Kidney (tissue), 13 donors: ENCODE measurements at regions not wholly inside any gene's neighbourhood (a gene's known extent, or its start where the extent isn't known, plus 50 kb on each side); places are given as distances from the start of the nearest gene placed in this dataset.
A peak's percentile ranks its signal among the peaks of the same experiment; 100 is the strongest.
"Not testable (repeated sequence)": the region's sequence is repeated elsewhere in the genome, so short reads cannot be mapped to it uniquely, and the experiment has no call there.

ENCODE experiments used
- DNase-seq, 5 donors: peaks; one replicate each; pipeline ENCODE4 v3.0.0-alpha.2; 2013 to 2020
- FAIRE-seq: peaks from 2 replicates; lab custom pipeline; 2012; peaks lifted over from hg19 to GRCh38; lab: Jason Lieb, UNC
- H3K27ac ChIP-seq, 2 donors: one replicate each; pipeline ENCODE4 v1.7.0; 2013; ENCODE audit warnings: low read depth in 2 of 2, low read length in 2 of 2, inconsistent platforms in 1 of 2
- H3K27me3 ChIP-seq: one replicate; pipeline ENCODE4 v1.7.1; 2013; ENCODE audit warnings: low read length, inconsistent platforms; ENCODE audit not compliant: control insufficient read depth, insufficient read depth
- H3K36me3 ChIP-seq, 3 donors: one replicate each; pipeline versions ENCODE4 v1.7.0 to v1.7.1; 2013; ENCODE audit warnings: low read length in 3 of 3, control low read depth in 1 of 3, inconsistent platforms in 1 of 3; ENCODE audit not compliant: insufficient read depth in 3 of 3, control insufficient read depth in 2 of 3
- H3K4me1 ChIP-seq, 3 donors: one replicate each; pipeline versions ENCODE4 v1.7.0 to v1.7.1; 2013; ENCODE audit warnings: low read length in 3 of 3, inconsistent platforms in 1 of 3, low read depth in 1 of 3; ENCODE audit not compliant: control insufficient read depth in 2 of 3, insufficient read depth in 2 of 3
- H3K4me3 ChIP-seq, 3 donors: one replicate each; pipeline versions ENCODE4 v1.7.0 to v1.8.1; 2013; ENCODE audit warnings: low read length in 3 of 3, control low read depth in 1 of 3, inconsistent platforms in 1 of 3
- H3K9ac ChIP-seq, 3 donors: one replicate each; pipeline versions ENCODE4 v1.7.0 to v1.7.1; 2013; ENCODE audit warnings: low read length in 3 of 3, control low read depth in 1 of 3, inconsistent platforms in 1 of 3
- H3K9me3 ChIP-seq, 3 donors: one replicate each; pipeline versions ENCODE4 v1.7.0 to v1.7.1; 2013; ENCODE audit warnings: low read length in 3 of 3, control low read depth in 1 of 3, inconsistent platforms in 1 of 3; ENCODE audit not compliant: control insufficient read depth in 2 of 3, insufficient read depth in 1 of 3
- CTCF ChIP-seq: IDR thresholded peaks from 3 replicates; pipeline ENCODE4 v1.5.1; 2012; ENCODE audit warnings: mild to moderate bottlenecking, moderate library complexity, borderline replicate concordance; ENCODE audit not compliant: insufficient read depth; ENCODE audit errors: extremely low read depth
- intact Hi-C: fragments of 100-400 bp; cut with DNase I; formaldehyde crosslinking; loops from one replicate; pipeline ENCODE4 v1.11.1; 2022
- donor health status: control.
- donor health status: control.
- donor health status: control.
- donor health status: control.
- donor health status: control.
- donor health status: DM: yes; HTN: yes; CAD: no.
- donor health status: Normal renal cell carcinoma (clear cell type).

- no peak for FAIRE-seq
- Histone ChIP-seq H3K4me1 (no peaks in the 10 kb centered on the region), H3K27ac (no peak overlapping the region), H3K9me3 (no peaks in the 10 kb centered on the region), H3K9ac (no peak overlapping the region), H3K36me3 (no peaks in the 10 kb centered on the region), H3K27me3 (no peaks in the 10 kb centered on the region), H3K4me3 (no peak overlapping the region)
- no peak for DNase-seq
- no peak for TF ChIP-seq CTCF
- intact Hi-C loops: no loop called here
Measured at GRCh38 chr6:140001005-140001404, 626.6 kb upstream of the CITED2 start.

- H3K4me1 ChIP-seq, H3K9me3 ChIP-seq, H3K27ac ChIP-seq, H3K4me3 ChIP-seq, H3K36me3 ChIP-seq, intact Hi-C loops, H3K27me3 ChIP-seq, FAIRE-seq, H3K9ac ChIP-seq: not testable (repeated sequence)
- DNase-seq: peak in 1 of 5 donors; percentile 51
Measured at GRCh38 chr6:139999661-140000060, 625.2 kb upstream of the CITED2 start.

GRCh38 chr6:139998478-139998877, 624.0 kb upstream of the CITED2 start:
- H3K27me3 ChIP-seq, H3K9ac ChIP-seq, H3K27ac ChIP-seq, H3K4me1 ChIP-seq, intact Hi-C loops, H3K4me3 ChIP-seq, H3K36me3 ChIP-seq, FAIRE-seq, H3K9me3 ChIP-seq, DNase-seq: not testable (repeated sequence)

GRCh38 chr6:139996253-139996834, 621.9 kb upstream of the CITED2 start:
- peak; percentile 21 for TF ChIP-seq CTCF
- FAIRE-seq (no peak), DNase-seq (no peak)
- intact Hi-C loops: no loop called here
- Histone ChIP-seq H3K4me1 (no peaks in the 10 kb centered on the region), H3K4me3 (no peak overlapping the region), H3K27ac (no peak overlapping the region), H3K27me3 (no peaks in the 10 kb centered on the region), H3K36me3 (no peaks in the 10 kb centered on the region), H3K9ac (no peak overlapping the region), H3K9me3 (no peaks in the 10 kb centered on the region)

- no peak for TF ChIP-seq CTCF
- no peak overlapping the region for H3K9ac ChIP-seq
- DNase-seq: no peak
- no peak for FAIRE-seq
- intact Hi-C loops: no loop called here
- no peak overlapping the region for H3K4me3 ChIP-seq
- H3K36me3 ChIP-seq: no peaks in the 10 kb centered on the region
- no peaks in the 10 kb centered on the region for H3K27me3 ChIP-seq
- no peak overlapping the region for H3K27ac ChIP-seq
- no peaks in the 10 kb centered on the region for H3K9me3 ChIP-seq
- peaks cover 0 to 3% (median 3%) of the 10 kb centered on the region in 3 donors for H3K4me1 ChIP-seq
Measured at GRCh38 chr6:139994998-139995397, 620.5 kb upstream of the CITED2 start.
